OCI-LY3 (cell line): ENCODE measurements at regions not wholly inside any gene's neighbourhood (a gene's known extent, or its start where the extent isn't known, plus 50 kb on each side); places are given as distances from the start of the nearest gene placed in this dataset.
A peak's percentile ranks its signal among the peaks of the same experiment; 100 is the strongest.

Experiments
- H2AFZ ChIP-seq: fragments of 200-600, 300-600 bp; shearing (Covaris generic); 2 replicates; pipeline ENCODE4 v1.6.0; 2014; ENCODE audit warnings: antibody characterized with exemption, low read depth, low read length
- H3K27ac ChIP-seq: fragments of 200-600, 300-600 bp; sonication (generic); 2 replicates; pipeline ENCODE4 v1.5.1; 2014; ENCODE audit warnings: mild to moderate bottlenecking, low read length, moderate library complexity, mixed read lengths
- H3K27me3 ChIP-seq: fragments of 200-600, 300-600 bp; sonication (generic); 2 replicates; pipeline ENCODE4 v1.6.1; 2014; ENCODE audit warnings: low read depth, low read length, mixed read lengths
- H3K36me3 ChIP-seq: fragments of 200-600, 300-600 bp; sonication (generic); replicated peaks from 2 replicates; pipeline ENCODE3; 2014; ENCODE audit warnings: low read depth, low read length, mixed read lengths
- H3K4me1 ChIP-seq: fragments of 300-600, 200-600 bp; sonication (generic); 2 replicates; pipeline ENCODE4 v1.6.1; 2014; ENCODE audit warnings: low read length, mixed read lengths
- H3K4me2 ChIP-seq: fragments of 200-600, 300-600 bp; sonication (generic); 2 replicates; pipeline ENCODE4 v1.6.1; 2014; ENCODE audit warnings: low read length, mixed read lengths
- H3K4me3 ChIP-seq: fragments of 300-600, 200-600 bp; sonication (generic); 2 replicates; pipeline ENCODE4 v1.5.1; 2014; ENCODE audit warnings: antibody characterized with exemption, mild to moderate bottlenecking, low read length, moderate library complexity
- H3K79me2 ChIP-seq: fragments of 300-600, 200-600 bp; shearing (Covaris generic); 2 replicates; pipeline ENCODE4 v1.6.1; 2014; ENCODE audit warnings: mild to moderate bottlenecking, low read length, mixed read lengths
- H3K9ac ChIP-seq: fragments of 300-600, 200-600 bp; shearing (Covaris generic); 2 replicates; pipeline ENCODE4 v1.6.0; 2014; ENCODE audit warnings: mild to moderate bottlenecking, low read length, moderate library complexity
- H3K9me3 ChIP-seq: fragments of 200-600, 300-600 bp; shearing (Covaris generic); 2 replicates; pipeline ENCODE4 v1.6.1; 2014; ENCODE audit warnings: low read length, mixed read lengths; ENCODE audit not compliant: insufficient read depth
- H4K20me1 ChIP-seq: fragments of 200-600, 300-600 bp; sonication (generic); 2 replicates; pipeline ENCODE4 v1.6.1; 2016; ENCODE audit warnings: low read length, mixed read lengths; ENCODE audit not compliant: insufficient read depth
- CTCF ChIP-seq: fragments of 200-600, 300-600 bp; sonication (generic); IDR thresholded peaks from 2 replicates; pipeline ENCODE4 v1.5.1; 2014; ENCODE audit warnings: antibody characterized with exemption, low read length, low read depth
- EZH2phosphoT487 ChIP-seq: fragments of 200-600 bp; shearing (Covaris generic); IDR thresholded peaks from 2 replicates; pipeline ENCODE4 v1.6.1; 2018; ENCODE audit warnings: antibody characterized with exemption, mixed run types, low read depth

GRCh38 chr10:89134963-89135362, 72.2 kb downstream of the CH25H start:
- H2AFZ ChIP-seq = no peak overlapping the region
- no peaks in the 10 kb centered on the region for H3K36me3 ChIP-seq
- H4K20me1 ChIP-seq = no peaks in the 10 kb centered on the region
- H3K4me3 ChIP-seq = no peak overlapping the region
- H3K9ac ChIP-seq = no peak overlapping the region
- H3K27me3 ChIP-seq = no peaks in the 10 kb centered on the region
- TF ChIP-seq CTCF (no peak), EZH2phosphoT487 (no peak)
- no peaks in the 10 kb centered on the region for H3K9me3 ChIP-seq
- H3K27ac ChIP-seq = peak overlapping the region; percentile 29
- H3K79me2 ChIP-seq = no peaks in the 10 kb centered on the region
- H3K4me2 ChIP-seq = peak overlapping the region; percentile 13
- peaks cover 23% of the 10 kb centered on the region for H3K4me1 ChIP-seq

DNA sequence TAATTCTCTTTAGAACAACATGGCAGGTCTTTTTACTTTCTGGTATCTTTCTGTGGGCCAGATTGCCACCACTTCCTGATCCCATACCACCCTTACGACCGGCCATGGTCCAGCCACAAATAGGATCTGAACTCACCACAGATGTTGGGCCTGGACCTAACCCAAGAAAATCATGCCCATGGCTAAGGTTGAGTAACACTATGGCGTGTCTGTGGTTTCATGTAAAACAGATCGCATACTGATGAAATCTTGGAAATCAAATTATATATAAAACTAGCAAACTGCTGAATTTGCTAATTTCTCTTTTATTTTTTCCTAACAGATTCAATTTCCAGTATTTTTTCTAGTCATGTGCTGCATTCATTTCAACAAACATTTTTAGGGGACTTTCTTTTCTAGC, 77.2 kb downstream of the CH25H start:
- H3K4me2 ChIP-seq = no peak overlapping the region
- H3K36me3 ChIP-seq = no peaks in the 10 kb centered on the region
- H3K9me3 ChIP-seq = no peaks in the 10 kb centered on the region
- no peaks in the 10 kb centered on the region for H3K79me2 ChIP-seq
- no peaks in the 10 kb centered on the region for H4K20me1 ChIP-seq
- H3K27me3 ChIP-seq = no peaks in the 10 kb centered on the region
- H3K4me3 ChIP-seq = no peak overlapping the region
- H3K27ac ChIP-seq = no peak overlapping the region
- TF ChIP-seq CTCF (no peak), EZH2phosphoT487 (no peak)
- no peak overlapping the region for H3K9ac ChIP-seq
- no peak overlapping the region for H2AFZ ChIP-seq
- H3K4me1 ChIP-seq = peaks cover 8% of the 10 kb centered on the region

DNA sequence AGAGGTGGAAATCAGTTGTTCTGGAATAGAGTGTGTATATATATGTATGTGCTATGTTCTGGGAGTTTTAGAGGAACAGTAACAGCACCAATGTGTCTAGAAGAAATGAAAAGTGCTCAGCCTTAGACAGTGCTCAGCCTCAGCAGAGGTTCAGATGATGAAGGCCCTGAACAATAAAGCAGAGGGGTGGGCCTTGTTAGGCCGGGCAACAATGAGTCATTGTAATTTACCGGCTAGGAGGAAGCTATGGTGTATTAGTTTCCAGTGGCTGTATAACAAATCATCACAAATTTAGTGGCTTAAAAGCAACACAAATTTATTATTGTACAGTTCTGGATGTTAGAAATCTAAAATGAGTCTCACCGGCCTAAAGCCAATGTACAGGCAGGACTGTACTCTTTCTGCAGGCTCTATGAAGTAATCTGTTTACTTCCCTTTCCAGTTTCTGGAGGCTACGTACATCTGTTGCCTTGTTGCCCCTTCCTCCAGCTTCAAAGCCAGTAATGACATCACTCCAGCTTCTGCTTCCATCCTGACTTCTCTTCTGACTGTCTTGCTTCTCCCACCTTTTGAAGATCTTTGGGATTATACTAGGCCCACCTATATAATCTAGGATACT, 84.6 kb downstream of the CH25H start:
- no peak overlapping the region for H3K4me3 ChIP-seq
- H3K4me1 ChIP-seq = peaks cover 21% of the 10 kb centered on the region
- no peak overlapping the region for H3K9ac ChIP-seq
- H2AFZ ChIP-seq = no peak overlapping the region
- H3K9me3 ChIP-seq = no peaks in the 10 kb centered on the region
- no peaks in the 10 kb centered on the region for H3K27me3 ChIP-seq
- no peaks in the 10 kb centered on the region for H3K79me2 ChIP-seq
- no peak overlapping the region for H3K27ac ChIP-seq
- 0 out of 2 replicates have a peak overlapping the region, but pooled peaks have one; percentile 11 for H3K4me2 ChIP-seq
- no peaks in the 10 kb centered on the region for H3K36me3 ChIP-seq
- H4K20me1 ChIP-seq = no peaks in the 10 kb centered on the region
- TF ChIP-seq CTCF (no peak), EZH2phosphoT487 (no peak)

DNA sequence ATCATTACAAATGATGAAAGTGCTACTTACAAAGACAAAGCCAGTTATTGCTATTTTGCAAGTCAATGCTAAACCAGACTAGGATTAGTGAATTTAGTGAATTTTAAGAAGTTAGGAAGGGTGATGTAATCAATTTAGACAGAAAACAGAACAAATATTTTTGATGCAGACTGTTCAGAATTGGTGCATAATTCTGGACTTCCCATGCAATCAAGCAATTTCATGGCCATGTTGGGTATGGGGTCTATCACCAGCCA, 85.4 kb downstream of the CH25H start:
- Histone ChIP-seq H3K4me2 (no peak overlapping the region), H3K9ac (no peak overlapping the region), H2AFZ (no peak overlapping the region), H3K4me1 (peaks cover 21% of the 10 kb centered on the region), H3K4me3 (no peak overlapping the region), H3K9me3 (no peaks in the 10 kb centered on the region), H3K36me3 (no peaks in the 10 kb centered on the region), H3K27me3 (no peaks in the 10 kb centered on the region), H4K20me1 (no peaks in the 10 kb centered on the region), H3K27ac (no peak overlapping the region), H3K79me2 (no peaks in the 10 kb centered on the region)
- no peak for TF ChIP-seq CTCF
- TF ChIP-seq EZH2phosphoT487 = no peak
